Cortex of kidney (tissue), 1 donor: ENCODE measurements at regions not wholly inside any gene's neighbourhood (a gene's known extent, or its start where the extent isn't known, plus 50 kb on each side); places are given as distances from the start of the nearest gene placed in this dataset.

Experiments
- DNase-seq: peaks from one replicate; lab custom pipeline; 2025; lab: John Stamatoyannopoulos, UW

DNA sequence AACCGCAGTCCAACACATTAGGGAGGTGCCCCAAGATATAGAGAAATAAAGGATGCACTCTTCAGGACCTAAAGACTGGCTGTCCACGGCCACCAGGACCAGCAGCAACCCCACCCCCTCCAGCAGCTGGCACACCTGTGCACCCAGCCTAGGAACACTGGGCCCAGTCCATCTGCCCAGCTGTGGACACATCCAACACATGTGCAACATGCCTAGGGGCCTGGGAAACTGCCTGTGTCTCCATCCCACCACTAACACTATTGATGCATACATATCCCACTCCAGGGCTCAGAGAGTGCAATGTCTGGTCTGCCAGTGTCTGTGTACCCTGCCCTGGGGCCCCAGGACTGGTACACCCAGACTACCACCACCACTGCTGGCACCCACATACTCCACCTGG is 1781.3 kb downstream of the MAT2B start:
- DNase-seq, result no peak

DNA sequence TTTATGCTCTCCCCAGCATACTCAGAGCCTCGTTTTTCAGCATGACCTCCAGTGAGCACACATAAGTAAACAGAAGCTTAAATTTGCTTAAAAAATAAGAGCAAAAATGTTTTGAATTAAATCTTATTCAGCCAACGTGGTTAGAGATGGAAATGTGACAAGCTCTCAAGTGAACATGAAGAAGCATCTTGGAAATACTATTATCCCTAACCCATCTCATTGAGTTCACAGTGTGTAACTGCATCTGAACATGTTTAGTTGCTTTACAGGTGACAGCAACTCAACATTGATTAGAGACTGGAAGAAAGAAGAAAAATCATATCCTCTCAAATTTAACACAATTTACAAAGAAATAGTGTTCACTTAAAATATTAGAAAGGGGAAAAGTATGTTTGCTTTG is 1785.1 kb downstream of the MAT2B start:
- DNase-seq, result no peak

DNA sequence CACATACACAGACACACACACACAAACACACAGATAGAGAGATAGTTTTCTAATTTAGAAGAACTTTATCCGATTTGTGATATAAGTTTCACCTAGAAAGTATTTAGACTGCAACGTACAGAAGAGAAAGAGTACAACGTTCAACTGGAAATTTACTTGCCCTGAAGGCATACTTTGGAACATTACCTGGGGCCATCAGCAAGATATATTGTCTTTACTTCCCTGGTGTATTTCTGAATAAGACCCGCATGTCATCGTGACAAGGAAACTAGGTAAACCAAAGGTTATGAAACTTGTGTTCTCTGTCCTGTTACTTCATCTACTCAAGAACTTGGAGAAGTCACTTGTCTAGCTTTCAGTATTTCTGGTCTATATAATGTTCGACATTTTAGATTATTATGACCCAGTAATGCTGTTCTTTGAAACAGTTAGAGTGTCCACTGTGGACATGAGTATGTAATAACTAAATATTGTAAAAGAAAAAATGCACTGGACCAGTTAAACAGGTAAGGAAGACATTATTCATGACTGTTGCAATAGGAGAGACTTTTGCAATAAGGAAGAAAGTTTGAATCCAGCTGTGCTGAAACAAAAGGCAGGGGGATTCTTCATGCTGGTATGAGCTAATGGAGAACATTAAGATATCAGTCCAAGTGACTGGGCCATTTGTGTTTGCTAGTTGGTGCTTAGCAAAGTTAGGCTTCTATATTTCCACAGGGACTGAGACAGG is 1791.1 kb downstream of the MAT2B start:
- DNase-seq, result no peak

DNA sequence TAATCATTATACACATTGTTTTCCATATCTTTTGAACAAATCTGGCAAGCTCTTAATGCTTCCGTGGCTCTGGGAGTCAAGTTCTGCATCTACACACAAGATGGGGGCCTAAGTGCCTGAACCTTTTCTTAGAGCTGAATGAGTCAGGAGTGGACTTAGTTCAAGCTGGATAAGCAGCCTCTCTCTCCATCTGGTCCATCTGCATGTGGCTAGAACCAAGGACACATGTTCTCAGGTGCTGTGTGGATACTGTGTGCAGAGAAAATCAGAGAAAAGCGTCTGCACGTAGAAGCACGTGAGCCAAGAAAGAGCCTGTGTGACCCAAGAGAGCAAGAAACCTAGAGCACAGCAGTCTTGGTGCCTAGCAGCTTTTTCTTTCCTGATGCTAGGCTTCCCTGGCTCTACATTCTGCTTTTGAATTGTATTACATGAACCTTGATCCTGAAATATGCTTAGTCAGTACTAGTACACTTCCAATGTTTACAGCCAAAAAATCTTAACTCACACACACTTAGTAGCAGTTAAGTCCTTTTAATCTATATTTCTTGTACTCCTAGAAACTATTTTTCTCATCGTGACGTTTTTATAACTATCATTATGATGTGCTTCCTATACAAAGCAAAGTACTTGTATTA is 1798.9 kb downstream of the MAT2B start:
- no peak for DNase-seq

DNA sequence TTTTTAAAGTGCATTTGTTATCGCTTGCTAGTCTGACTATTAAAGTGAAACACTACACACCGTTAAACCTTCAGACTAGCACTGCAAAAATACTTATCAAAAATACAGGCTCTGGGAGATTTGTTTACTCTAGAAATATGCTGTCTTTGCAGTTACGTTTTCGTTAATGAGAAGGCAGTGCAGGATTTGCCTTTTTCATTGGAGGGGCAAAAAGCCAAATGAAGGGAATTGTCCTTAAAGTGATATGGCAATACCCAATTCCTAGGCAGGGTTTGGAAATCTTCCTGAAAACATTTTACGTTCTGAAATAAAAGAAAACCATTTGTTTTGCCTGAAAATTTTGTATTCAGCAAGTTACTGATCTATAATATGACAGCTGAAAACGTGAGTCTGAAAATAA is 1800.2 kb downstream of the MAT2B start:
- DNase-seq, result no peak

DNA sequence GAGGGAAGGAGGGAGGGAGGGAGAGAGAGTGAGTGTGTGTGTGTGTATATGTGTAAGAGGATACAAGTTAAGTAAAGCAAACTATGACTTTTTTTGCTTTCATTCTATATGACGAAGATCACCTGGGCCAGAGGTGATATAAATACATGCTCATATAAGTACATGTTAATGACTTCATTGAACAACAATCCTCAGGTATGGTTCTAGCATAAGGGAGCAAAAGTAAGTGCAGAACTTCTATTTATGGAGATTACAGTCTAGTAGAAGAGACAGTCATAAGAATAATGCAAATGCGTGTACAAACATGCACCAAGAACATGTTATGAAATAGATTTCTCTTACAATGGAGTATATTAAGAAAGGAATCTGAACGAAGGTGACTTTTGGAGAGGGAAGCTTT is 1804.0 kb downstream of the MAT2B start:
- DNase-seq, result no peak

DNA sequence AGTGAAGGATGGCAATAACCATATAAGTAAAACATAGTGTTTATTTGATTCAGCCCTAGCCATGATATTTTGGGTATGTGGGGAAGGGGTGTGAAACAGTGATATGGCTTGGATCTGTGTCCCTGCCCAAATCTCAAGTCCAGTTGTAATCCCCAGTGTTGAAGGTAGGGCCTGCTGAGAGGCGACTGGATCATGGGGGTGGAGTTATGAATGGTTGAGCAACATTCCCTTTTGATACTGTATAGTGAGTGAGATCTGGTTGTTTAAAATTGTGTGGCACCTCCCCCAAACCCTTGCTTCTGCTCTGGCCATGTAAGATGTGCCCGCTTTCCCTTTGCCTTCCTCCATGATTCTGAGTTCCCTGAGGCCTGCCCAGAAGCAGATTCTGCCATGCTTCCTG is 1804.6 kb downstream of the MAT2B start:
- DNase-seq, result no peak

DNA sequence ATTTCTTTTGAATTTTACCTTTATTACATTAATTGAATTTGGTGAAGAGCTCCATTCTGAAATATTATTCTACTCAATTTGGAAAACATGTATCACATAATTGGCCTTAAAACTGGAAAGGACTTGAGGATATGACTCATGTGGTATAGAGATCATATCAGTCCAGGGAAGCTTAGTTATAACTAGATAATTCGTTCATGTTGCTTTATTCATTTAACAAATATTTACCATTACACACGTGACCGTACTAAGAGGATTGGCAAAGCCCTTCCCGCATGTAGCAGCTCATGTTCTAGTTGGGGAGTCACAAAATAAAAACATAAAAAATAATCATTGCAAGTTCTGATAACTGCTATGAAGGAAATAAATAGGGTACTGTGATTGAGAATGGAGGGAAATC is 1816.5 kb downstream of the MAT2B start:
- DNase-seq, result no peak

DNA sequence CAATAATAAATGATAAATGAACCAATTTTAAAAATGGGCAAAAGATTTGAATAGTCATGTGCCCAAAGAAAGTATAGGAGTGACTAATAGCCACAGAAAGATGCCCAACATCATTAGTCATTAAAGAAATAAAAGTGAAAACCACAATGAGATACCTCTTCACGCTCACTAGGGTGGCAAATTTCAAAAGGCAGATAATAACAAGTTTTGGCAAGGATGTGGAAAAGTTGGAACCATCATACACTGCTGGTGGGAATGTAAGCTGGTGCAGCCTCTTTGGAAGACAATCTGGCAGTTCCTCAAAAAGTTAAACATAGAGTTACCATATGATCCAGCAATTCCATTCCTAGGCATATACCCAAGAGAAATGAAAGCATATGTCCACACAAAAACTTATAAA is 1819.8 kb downstream of the MAT2B start:
- no peak for DNase-seq

DNA sequence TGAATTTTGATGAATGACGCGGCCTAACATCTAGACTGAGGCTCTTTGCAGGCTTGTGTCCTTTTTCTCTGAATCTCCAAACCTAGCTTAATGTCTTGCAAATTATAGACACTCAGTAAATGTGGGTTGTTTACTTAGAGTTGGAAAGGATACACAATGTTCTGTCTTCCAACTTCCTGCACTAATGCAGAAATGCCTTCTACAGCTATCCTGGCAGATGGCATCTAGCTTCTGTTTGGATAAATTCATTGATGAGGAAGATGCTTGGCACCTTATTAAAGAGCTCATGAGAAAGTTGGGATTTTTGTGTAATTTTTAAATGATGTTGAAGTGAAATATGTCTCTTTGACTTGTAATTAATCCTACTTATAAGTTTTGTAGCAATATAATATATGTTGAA is 1822.2 kb downstream of the MAT2B start:
- DNase-seq, result no peak

DNA sequence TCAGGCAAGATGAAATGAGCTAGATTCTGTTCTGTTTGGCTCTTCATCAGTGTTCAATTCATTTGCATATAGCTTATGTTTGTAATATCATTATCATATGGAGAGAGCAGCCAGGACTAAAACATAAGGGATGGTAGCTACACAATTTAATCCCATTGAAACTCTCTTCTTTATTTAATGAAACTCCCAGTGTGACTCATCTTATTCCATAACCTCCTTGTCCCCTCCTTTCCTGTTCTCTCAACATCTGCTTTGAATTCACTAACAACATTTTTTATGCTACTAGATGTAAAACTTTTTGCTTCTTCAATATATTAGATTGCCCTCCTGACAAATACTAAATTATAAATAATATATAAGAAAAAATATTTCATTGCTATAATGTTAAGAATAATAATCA is 1823.4 kb downstream of the MAT2B start:
- no peak for DNase-seq

DNA sequence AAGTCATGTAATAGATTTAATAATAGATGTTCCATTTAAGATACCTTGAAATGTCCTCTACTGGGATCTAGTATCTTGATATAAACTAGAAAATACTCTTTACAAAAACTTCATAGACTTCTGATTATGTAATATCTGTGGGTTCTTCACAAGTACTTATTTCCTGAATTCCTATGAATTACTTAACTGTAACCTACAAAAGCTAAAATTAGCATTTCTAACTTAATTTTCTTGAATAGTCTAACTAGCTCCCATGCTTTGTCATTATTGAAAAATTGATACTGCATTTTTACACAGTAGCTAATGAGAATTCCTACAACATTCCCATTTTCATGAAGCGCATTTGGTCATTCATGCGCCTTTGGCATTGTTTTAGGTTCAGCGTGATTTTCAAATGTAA is 1828.2 kb downstream of the MAT2B start:
- no peak for DNase-seq

DNA sequence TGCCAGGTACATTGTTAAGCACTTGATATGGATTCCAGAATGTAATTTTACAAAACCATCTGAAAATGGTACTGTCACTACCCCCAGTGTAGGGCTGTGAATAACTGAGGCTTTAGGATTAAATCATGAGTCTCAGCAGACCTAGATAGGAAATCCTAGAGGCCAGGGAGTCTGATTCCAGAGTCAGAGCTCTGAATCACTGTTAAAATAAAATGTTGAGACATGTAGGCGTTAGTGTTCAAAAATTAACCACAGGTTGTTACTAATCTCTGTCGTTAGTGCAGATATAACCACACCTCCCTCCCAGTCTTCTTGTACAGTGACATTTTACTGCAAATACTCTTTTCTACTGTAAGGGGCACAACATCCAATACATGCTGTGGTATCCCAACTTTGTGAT is 1828.8 kb downstream of the MAT2B start:
- DNase-seq, result no peak

DNA sequence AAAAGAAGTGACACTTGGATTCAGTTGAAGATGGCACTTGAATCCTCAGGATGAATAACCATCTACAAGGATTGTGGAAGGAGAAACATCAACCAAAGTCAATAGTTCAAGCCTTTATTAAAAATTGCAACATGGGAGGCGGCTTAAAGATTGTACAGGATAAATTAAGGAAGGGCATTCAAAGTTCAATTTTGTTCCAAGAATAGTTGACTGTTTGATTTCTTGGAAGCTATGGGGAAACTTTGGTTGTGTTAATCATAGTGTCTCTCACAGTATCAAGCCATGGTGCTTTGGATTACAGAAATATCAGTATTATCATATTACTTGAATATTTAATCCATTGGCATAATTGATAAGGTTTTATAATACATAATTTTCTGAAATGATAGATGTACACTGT is 1844.3 kb downstream of the MAT2B start:
- DNase-seq, result no peak

DNA sequence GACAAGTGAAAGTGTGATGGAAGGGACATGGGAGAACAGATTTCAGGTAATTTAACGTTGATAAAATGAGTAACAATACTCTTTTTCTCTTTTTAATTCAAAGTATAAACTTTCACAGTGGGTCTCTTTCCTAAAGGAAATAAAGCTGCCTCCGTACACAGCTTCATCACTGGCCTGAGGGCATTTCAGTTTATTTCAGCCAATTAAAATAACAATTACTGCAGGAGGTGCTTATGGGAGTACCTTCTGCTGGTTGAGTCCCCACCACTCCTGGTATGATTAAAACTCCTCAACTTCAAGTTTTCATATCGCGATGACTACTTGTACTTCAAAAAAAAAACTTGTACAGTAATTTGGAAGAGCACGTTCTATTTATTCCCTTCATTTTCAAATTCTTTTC is 1845.9 kb downstream of the MAT2B start:
- no peak for DNase-seq

DNA sequence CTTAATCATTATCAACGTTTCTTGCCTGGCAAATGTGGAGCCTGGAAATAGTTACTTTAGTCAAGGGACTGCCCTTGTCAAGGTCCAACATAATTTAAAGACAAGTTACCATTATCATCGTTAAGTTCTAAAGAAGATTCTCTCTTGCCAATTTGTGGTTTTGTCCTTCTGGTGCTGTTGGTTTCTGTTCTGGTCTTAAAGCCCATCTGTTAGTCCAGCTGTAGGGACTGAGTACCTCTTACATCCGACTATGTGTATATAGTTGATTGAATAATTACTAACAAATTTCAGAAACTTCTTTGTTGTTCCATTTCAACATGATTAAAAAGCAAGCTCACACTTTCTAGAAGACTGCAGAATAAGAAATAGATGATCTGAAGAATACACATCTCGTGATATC is 1854.9 kb downstream of the MAT2B start:
- no peak for DNase-seq

DNA sequence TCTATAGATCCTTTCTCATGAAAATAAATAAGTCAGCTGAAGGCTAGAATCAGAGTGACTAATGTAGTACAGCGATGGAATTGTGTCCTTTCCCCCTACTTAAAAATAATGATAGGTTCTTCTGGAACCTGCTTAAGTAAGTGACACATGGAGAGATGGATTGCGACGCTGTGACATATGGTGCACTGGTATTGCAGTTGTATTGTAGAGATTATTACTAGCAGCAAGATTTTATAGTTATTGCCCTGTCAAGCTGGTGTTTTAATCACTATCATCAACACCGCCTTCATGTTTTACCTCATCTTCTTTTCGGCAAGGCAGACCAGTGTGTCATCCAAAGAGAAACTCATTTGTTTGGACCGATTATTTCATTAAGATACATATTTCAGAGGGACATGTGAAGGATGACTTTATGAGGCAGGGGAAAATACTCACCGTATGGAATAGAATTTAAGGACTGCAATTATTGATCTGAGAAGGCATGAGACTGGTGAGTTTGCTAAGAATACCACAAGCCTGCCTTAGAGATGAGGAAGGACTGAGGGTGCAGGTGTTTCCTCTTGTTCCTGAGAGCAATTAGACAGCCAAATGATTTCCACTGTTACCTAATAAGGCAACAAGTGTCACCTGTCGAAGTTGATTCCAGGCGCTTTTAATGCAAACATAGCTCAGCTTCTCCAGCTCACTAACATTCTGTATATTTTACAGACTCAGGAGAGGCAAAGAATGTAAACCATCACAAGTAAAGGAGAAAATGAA is 1855.5 kb downstream of the MAT2B start:
- no peak for DNase-seq

DNA sequence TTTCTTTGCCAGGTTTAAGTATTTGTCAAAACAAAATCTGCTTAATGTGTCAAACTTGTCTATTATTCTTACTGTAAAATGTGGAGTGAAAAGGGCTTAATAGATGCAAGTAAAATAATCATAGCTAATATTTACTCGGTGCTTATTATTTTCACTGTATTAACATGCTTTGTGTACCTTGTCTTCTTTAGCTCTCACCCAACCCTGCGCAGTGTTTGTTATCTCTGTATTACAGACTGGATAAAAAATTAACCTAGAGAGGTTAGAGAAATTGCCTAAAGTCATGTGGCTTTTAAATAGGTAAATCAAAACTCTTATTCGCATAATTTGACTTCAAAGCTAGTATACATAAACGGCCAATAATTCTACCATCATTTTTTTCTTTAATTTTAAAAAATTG is 1864.8 kb downstream of the MAT2B start:
- DNase-seq, result no peak

DNA sequence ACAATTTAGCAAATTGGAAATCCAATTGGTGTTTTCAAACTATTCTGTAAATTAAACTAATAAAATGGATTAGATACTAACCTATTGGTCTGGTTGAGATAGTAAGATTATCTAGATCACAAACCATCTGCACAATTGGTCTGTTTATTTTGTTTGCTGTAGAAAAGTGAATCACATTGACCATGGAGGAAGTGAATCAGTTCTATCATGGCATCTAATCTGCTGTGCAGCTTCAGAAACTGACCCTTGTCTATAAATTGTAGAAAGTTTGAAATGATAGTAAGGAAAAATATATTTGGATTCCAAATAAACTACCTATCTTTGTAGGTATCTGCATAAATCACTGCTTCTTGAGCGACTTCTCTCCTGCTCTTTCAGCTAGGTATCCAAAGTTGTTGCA is 1865.4 kb downstream of the MAT2B start:
- DNase-seq, result no peak

DNA sequence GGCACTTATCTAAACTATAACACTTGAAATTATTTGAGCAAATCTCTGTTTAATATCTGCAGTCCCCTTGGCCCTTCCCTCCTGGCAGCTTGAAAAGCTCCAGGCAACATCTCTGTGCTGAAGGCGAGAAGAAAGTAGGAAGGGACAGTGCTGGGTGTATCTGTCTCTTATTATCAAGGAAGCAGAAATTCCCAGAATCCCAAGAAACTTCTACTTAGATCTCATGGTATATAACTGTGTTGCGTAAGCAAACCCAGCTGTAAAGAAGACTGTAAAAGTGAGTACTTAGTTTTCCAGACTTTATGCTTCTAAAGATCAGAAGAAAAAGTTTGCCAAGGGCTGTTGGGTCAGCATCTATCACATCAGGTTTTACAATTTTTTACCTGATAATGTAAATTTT is 1869.8 kb downstream of the MAT2B start:
- DNase-seq, result no peak

DNA sequence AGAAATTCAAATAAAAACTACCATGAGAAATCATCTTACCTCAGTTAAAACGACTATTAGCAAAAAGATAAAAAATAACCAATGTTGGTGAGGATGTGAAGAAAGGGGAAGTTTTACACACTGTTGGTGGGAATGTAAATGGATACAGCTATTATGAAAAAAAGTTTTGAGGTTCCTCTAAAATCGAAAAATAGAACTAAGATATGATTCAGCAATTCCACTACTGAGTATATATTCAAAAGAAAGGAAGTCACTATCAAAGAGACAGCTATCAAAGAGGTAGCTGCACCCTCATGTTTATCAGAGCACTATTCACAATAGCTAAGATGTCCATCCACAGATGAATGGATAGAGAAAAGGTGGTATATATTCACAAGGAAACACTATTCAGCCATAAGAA is 1888.4 kb downstream of the MAT2B start:
- no peak for DNase-seq

DNA sequence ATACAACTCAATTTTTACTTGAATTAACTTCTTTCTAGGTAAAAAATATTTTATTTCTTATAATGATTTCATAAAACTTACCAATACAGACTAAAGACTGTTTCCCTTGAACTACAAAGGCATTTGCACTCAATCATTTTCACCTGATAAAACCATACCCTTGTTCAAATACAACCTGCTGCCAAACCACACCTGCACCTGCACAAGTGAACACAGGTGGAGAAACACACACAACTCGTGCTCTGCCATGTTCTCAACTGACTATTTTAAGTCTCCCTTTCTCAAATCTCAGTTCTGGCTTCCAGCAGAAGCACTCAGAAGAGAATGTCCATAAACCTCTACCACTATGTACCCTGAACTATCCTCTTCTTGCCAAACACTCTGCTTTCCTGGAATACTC is 1892.1 kb downstream of the MAT2B start:
- DNase-seq, result no peak

DNA sequence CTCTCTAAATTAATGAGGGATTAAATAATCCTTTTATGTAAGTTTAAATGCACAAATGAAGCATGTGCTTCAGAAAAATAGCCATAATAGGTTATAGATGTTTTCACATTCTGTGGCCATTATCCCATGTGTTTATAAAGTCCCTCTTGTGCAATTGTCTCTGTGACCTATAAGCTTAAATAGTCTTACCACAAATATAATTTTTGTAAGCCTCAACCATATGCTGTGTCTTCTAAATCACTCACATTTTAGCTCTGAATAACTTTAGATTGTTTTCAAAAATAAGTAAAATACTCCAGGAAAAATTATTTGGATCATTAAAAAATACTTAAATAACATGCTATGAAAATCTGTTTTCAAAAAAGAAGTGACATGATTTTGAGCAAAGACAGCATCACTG is 1894.7 kb downstream of the MAT2B start:
- no peak for DNase-seq
